ENCODE measurements at regions not wholly inside any gene's neighbourhood (a gene's known extent, or its start where the extent isn't known, plus 50 kb on each side); places are given as distances from the start of the nearest gene placed in this dataset.

DNA sequence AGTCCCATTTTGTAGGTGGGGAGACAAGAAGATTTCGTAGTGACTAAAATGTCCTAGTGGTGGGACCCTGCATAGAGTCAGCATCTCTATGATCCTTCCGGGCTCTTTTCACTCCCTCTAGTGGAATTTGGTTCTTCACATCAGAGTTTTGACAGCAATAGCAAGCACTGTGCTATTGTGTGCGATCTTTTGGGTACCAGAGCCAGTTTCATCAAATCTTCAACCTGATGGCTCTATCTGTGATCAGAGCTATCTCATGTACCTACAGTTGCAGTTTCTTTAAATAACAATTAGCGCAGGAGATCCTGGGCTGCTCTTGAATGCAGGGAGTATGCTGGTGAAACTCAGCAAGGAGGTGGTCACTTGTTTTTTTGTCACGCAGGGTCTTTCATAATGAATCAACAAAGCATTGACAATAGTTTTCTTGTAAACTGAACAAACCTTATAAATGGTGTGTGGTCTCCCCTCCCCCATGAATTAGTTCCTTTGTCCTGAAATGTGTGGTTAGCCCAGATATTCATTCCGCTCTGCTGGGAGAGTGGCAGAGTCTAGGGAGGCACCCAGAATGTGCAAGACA is 257.2 kb upstream of the SOX2 start:
- Histone ChIP-seq H3K27me3 (ENCODE audit: low read length) (peaks cover 26% of the 10 kb centered on the region; the same call in 1 of the 2 replicates), H3F3A (ENCODE audit: low read length, unreplicated experiment) (no peaks in the 10 kb centered on the region), H3K9ac (ENCODE audit: low read length) (no peak overlapping the region), H3K79me2 (ENCODE audit: low read length) (no peaks in the 10 kb centered on the region), H3K27ac (ENCODE audit: low read length) (no peak overlapping the region), H3K4me2 (ENCODE audit: low read length) (no peak overlapping the region), H3K36me3 (ENCODE audit: low read depth, low read length) (no peaks in the 10 kb centered on the region), H3K4me1 (ENCODE audit: insufficient read depth, low read length) (no peaks in the 10 kb centered on the region), H3K9me2 (replicated peaks; ENCODE audit: low read length) (no peaks in the 10 kb centered on the region), H4K20me1 (ENCODE audit: low read length) (no peaks in the 10 kb centered on the region), H2AFZ (ENCODE audit: low read length) (no peak overlapping the region), H3K4me3 (ENCODE audit: low read length) (no peak overlapping the region), H3K9me3 (ENCODE audit: low read length) (0 out of 2 replicates have a peak, but pooled peaks cover 2% of the 10 kb centered on the region)
- DNase-seq (no peak), ATAC-seq (no peak)
- no TSS peak for BruUV-seq (replicated peaks)
- TF ChIP-seq, protein P1, sequence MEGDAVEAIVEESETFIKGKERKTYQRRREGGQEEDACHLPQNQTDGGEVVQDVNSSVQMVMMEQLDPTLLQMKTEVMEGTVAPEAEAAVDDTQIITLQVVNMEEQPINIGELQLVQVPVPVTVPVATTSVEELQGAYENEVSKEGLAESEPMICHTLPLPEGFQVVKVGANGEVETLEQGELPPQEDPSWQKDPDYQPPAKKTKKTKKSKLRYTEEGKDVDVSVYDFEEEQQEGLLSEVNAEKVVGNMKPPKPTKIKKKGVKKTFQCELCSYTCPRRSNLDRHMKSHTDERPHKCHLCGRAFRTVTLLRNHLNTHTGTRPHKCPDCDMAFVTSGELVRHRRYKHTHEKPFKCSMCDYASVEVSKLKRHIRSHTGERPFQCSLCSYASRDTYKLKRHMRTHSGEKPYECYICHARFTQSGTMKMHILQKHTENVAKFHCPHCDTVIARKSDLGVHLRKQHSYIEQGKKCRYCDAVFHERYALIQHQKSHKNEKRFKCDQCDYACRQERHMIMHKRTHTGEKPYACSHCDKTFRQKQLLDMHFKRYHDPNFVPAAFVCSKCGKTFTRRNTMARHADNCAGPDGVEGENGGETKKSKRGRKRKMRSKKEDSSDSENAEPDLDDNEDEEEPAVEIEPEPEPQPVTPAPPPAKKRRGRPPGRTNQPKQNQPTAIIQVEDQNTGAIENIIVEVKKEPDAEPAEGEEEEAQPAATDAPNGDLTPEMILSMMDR (conservative IDR thresholded peaks at IDR 0.05; ENCODE audit: low read depth, low read length) = no peak
- TF ChIP-seq EZH2phosphoT487 (IDR thresholded peaks at IDR 0.05; ENCODE audit: borderline replicate concordance, low read length) = no peak
- no peak for TF ChIP-seq EZH2 (IDR thresholded peaks at IDR 0.05; ENCODE audit: low read length, unreplicated experiment)
- ChIA-PET POLR2A (ENCODE audit: unreplicated experiment) (no interaction called here), CTCF (no interaction called here)
- intact Hi-C loops (cut with micrococcal nuclease) = no loop called here

DNA sequence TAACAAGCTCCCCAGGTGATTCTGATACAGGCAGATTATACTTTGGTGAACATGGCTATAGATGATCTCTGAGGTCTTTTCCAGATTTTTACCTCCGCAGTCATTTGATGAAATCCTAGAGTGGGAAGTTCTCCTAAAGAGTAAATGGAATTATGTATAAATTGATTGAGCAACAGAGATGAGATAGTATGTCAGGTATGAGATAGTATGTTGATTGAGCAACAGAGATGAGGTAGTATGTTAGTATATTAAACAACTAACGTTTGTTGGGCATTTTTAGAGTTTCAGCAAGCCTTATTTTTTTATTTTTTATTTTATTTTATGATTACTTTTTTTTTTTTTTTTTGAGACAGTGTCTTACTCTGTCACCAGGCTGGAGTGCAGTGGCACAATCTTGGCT is 265.0 kb upstream of the SOX2 start:
- Histone ChIP-seq H3K4me2 (ENCODE audit: low read length) (no peak overlapping the region), H3K9me3 (ENCODE audit: low read length) (no peaks in the 10 kb centered on the region), H3K9ac (ENCODE audit: low read length) (no peak overlapping the region), H3K9me2 (replicated peaks; ENCODE audit: low read length) (no peaks in the 10 kb centered on the region), H3K27me3 (ENCODE audit: low read length) (no peaks in the 10 kb centered on the region), H3K36me3 (ENCODE audit: low read depth, low read length) (no peaks in the 10 kb centered on the region), H3F3A (ENCODE audit: low read length, unreplicated experiment) (no peaks in the 10 kb centered on the region), H2AFZ (ENCODE audit: low read length) (no peak overlapping the region), H3K27ac (ENCODE audit: low read length) (no peak overlapping the region), H4K20me1 (ENCODE audit: low read length) (no peaks in the 10 kb centered on the region), H3K79me2 (ENCODE audit: low read length) (no peaks in the 10 kb centered on the region), H3K4me3 (ENCODE audit: low read length) (no peak overlapping the region), H3K4me1 (ENCODE audit: insufficient read depth, low read length) (no peaks in the 10 kb centered on the region)
- intact Hi-C loops (cut with micrococcal nuclease) = no loop called here
- TF ChIP-seq EZH2phosphoT487 (IDR thresholded peaks at IDR 0.05; ENCODE audit: borderline replicate concordance, low read length) (no peak), EZH2 (IDR thresholded peaks at IDR 0.05; ENCODE audit: low read length, unreplicated experiment) (no peak)
- TF ChIP-seq, protein P1 (conservative IDR thresholded peaks at IDR 0.05; ENCODE audit: low read depth, low read length) = no peak
- ATAC-seq (no peak), DNase-seq (no peak)
- BruUV-seq (replicated peaks) = no TSS peak
- ChIA-PET CTCF (no interaction called here), POLR2A (ENCODE audit: unreplicated experiment) (no interaction called here)

- no TSS peak for BruUV-seq (replicated peaks)
- DNase-seq (no peak), ATAC-seq (no peak)
- ChIA-PET POLR2A (ENCODE audit: unreplicated experiment) (no interaction called here), CTCF (no interaction called here)
- Histone ChIP-seq H2AFZ (ENCODE audit: low read length) (no peak overlapping the region), H3K9me3 (ENCODE audit: low read length) (no peaks in the 10 kb centered on the region), H3K27me3 (ENCODE audit: low read length) (no peaks in the 10 kb centered on the region; the same call in 1 of the 2 replicates), H3K9ac (ENCODE audit: low read length) (no peak overlapping the region), H3K9me2 (replicated peaks; ENCODE audit: low read length) (no peaks in the 10 kb centered on the region), H3K36me3 (ENCODE audit: low read depth, low read length) (no peaks in the 10 kb centered on the region), H3K27ac (ENCODE audit: low read length) (no peak overlapping the region), H4K20me1 (ENCODE audit: low read length) (no peaks in the 10 kb centered on the region), H3F3A (ENCODE audit: low read length, unreplicated experiment) (no peaks in the 10 kb centered on the region), H3K4me2 (ENCODE audit: low read length) (no peak overlapping the region), H3K4me3 (ENCODE audit: low read length) (no peak overlapping the region), H3K4me1 (ENCODE audit: insufficient read depth, low read length) (no peaks in the 10 kb centered on the region), H3K79me2 (ENCODE audit: low read length) (no peaks in the 10 kb centered on the region)
- TF ChIP-seq EZH2 (IDR thresholded peaks at IDR 0.05; ENCODE audit: low read length, unreplicated experiment) (no peak), EZH2phosphoT487 (IDR thresholded peaks at IDR 0.05; ENCODE audit: borderline replicate concordance, low read length) (no peak)
- TF ChIP-seq, protein P1 (conservative IDR thresholded peaks at IDR 0.05; ENCODE audit: low read depth, low read length) = no peak
- intact Hi-C loops (cut with micrococcal nuclease) = no loop called here
These were observed 269.7 kb upstream of the SOX2 start for GRCh38 chr3:181442066-181442465.
